ENCODE measurements at regions not wholly inside any gene's neighbourhood (a gene's known extent, or its start where the extent isn't known, plus 50 kb on each side); places are given as distances from the start of the nearest gene placed in this dataset.

DNA sequence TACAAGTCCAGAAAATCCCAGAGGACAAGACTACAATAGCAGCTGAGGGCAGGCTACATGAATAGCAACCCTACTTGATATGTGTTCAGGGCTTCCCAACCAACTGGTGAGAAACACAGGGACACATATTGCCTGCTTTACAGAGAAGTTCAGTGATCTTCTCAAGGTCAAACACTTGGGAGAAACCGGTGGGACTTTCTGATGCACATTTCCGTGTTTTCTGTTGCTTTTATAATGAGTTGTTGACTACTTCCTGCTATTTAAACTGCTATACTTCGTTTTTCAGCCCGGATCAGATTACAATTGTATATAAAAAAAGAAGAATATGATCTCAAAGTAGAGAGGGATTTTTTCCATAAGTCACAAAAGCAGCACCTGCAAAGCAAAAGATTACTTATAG is 175.1 kb downstream of the SNX18 start:
- TF ChIP-seq, protein P1, sequence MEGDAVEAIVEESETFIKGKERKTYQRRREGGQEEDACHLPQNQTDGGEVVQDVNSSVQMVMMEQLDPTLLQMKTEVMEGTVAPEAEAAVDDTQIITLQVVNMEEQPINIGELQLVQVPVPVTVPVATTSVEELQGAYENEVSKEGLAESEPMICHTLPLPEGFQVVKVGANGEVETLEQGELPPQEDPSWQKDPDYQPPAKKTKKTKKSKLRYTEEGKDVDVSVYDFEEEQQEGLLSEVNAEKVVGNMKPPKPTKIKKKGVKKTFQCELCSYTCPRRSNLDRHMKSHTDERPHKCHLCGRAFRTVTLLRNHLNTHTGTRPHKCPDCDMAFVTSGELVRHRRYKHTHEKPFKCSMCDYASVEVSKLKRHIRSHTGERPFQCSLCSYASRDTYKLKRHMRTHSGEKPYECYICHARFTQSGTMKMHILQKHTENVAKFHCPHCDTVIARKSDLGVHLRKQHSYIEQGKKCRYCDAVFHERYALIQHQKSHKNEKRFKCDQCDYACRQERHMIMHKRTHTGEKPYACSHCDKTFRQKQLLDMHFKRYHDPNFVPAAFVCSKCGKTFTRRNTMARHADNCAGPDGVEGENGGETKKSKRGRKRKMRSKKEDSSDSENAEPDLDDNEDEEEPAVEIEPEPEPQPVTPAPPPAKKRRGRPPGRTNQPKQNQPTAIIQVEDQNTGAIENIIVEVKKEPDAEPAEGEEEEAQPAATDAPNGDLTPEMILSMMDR (IDR thresholded peaks at IDR 0.05) = no peak
- no peak for TF ChIP-seq POLR2A (IDR thresholded peaks at IDR 0.05)

Data from stomach (tissue), 4 donors.